ENCODE measurements at regions not wholly inside any gene's neighbourhood (a gene's known extent, or its start where the extent isn't known, plus 50 kb on each side); places are given as distances from the start of the nearest gene placed in this dataset.
"Not testable (repeated sequence)": the region's sequence is repeated elsewhere in the genome, so short reads cannot be mapped to it uniquely, and the experiment has no call there.

GRCh38 chr4:156294577-156294976, 340.9 kb upstream of the CTSO start:
- intact Hi-C loops (cut with DNase I) = loop anchor here (10.0 kb wide), 1 partner anchor 380 kb away; no protein-coding TSS in a partner anchor
- H3K4me3 ChIP-seq = no peak overlapping the region
- H3K27me3 ChIP-seq = no peaks in the 10 kb centered on the region
- H3K9me3 ChIP-seq = no peaks in the 10 kb centered on the region
- no peaks in the 10 kb centered on the region for H3K4me1 ChIP-seq
- no peak for TF ChIP-seq CTCF (IDR thresholded peaks at IDR 0.05)
- no peaks in the 10 kb centered on the region for H3K36me3 ChIP-seq
- no peak overlapping the region for H3K27ac ChIP-seq
- no peak for DNase-seq
- H3K9ac ChIP-seq (ENCODE audit: low read depth in 2 of 2, low read length in 2 of 2) = no peak overlapping the region

DNA sequence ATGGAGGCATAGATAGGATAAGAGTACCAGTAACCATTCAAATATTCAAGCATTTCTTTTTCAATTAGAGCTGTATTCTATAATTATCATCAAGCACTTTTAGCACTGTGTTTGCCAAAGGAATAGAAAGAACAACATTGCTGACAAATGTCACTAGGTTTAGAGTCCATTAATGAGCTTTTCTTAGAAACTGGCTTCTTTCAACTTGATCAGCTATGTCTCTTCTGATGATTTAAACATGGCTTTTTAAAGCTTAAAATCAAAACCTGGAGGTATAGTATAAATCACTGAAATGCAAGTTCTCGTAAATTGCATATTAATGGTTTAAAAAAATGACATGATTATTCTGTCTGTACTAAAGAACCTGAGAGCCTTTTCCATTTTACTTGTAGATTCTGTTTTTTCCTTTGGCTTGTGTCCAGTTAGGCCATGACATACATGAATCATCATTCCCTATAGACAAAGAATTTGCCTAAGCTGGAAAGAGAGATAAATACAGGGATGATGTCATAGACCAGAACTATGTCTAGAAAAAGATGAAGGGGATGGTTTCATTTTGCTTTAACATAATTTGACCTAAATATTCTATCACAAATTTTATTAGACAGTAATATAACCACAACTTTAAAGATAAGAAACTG, 340.1 kb upstream of the CTSO start:
- Histone ChIP-seq H3K4me1 (no peaks in the 10 kb centered on the region), H3K9ac (ENCODE audit: low read depth in 2 of 2, low read length in 2 of 2) (no peak overlapping the region), H3K36me3 (no peaks in the 10 kb centered on the region), H3K27ac (no peak overlapping the region), H3K9me3 (no peaks in the 10 kb centered on the region), H3K27me3 (no peaks in the 10 kb centered on the region), H3K4me3 (no peak overlapping the region)
- no peak for TF ChIP-seq CTCF (IDR thresholded peaks at IDR 0.05)
- DNase-seq = no peak
- intact Hi-C loops (cut with DNase I) = loop anchor here (10.0 kb wide), 1 partner anchor 381 kb away; no protein-coding TSS in a partner anchor

- TF ChIP-seq CTCF (IDR thresholded peaks at IDR 0.05) = no peak
- Histone ChIP-seq H3K9me3 (no peaks in the 10 kb centered on the region), H3K36me3 (no peaks in the 10 kb centered on the region), H3K4me1 (no peaks in the 10 kb centered on the region), H3K9ac (ENCODE audit: low read depth in 2 of 2, low read length in 2 of 2) (no peak overlapping the region), H3K27me3 (no peaks in the 10 kb centered on the region), H3K27ac (no peak overlapping the region), H3K4me3 (no peak overlapping the region)
- intact Hi-C loops (cut with DNase I) = loop anchor here (10.0 kb wide), 1 partner anchor 383 kb away; no protein-coding TSS in a partner anchor
- no peak for DNase-seq
Measured at GRCh38 chr4:156291317-156291716, 337.7 kb upstream of the CTSO start.

DNA sequence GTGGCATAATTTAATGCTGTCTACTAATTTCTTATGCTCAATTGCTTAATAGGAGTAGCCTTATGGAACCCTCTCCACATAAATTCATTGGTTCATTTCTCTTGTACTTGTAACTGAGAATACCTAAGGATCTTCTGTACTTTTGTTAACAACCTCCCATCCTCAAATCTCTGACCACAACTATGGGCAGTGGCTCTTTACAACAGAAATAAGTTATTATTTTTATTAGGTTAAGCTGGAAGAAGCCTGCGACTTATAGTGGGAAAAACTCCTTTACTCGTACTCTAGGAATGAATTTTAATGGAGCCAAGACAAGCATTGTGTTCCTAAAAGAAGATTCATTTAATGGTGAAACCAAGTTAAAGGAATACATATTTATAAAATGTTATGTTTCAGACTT, 337.1 kb upstream of the CTSO start:
- Histone ChIP-seq H3K9me3 (no peaks in the 10 kb centered on the region), H3K27ac (no peak overlapping the region), H3K4me3 (no peak overlapping the region), H3K9ac (ENCODE audit: low read depth in 2 of 2, low read length in 2 of 2) (no peak overlapping the region), H3K36me3 (no peaks in the 10 kb centered on the region), H3K4me1 (no peaks in the 10 kb centered on the region), H3K27me3 (no peaks in the 10 kb centered on the region)
- intact Hi-C loops (cut with DNase I) = loop anchor here (10.0 kb wide), 1 partner anchor 384 kb away; no protein-coding TSS in a partner anchor
- no peak for DNase-seq
- TF ChIP-seq CTCF (IDR thresholded peaks at IDR 0.05) = no peak

DNA sequence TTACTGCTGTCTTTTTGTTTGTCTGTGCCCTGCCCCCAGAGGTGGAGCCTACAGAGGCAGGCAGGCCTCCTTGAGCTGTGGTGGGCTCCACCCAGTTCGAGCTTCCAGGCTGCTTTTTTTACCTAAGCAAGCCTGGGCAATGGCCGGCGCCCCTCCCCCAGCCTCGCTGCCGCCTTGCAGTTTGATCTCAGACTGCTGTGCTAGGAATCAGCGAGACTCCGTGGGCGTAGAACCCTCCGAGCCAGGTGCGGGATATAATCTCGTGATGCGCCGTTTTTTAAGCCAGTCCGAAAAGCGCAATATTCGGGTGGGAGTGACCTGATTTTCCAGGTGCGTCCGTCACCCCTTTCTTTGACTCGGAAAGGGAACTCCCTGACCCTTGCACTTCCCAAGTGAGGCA, 336.4 kb upstream of the CTSO start:
- not testable (repeated sequence) for H3K27ac ChIP-seq; DNase-seq; H3K4me1 ChIP-seq; H3K9ac ChIP-seq (ENCODE audit: low read depth in 2 of 2, low read length in 2 of 2); H3K27me3 ChIP-seq; H3K9me3 ChIP-seq; H3K4me3 ChIP-seq; H3K36me3 ChIP-seq
- intact Hi-C loops (cut with DNase I) = loop anchor here (10.0 kb wide), 1 partner anchor 385 kb away; no protein-coding TSS in a partner anchor

DNA sequence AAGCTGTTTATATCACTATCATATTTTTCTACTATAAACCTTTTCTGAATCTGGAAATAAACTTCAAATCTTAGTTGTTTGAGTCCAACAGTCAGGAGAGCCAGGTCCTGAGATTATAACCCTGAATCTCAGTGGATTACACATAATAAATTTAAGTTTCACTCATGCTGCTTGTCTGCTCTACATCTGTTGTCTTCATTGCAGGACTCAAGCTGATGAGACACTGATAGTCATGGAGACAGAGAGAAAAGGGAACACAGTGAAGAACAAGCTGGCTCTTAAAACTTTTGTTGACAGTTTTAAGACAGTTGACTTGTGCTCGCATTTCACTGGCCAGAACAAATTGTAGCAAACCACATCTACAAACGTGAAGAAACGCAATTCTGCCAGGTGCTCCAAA, 327.0 kb upstream of the CTSO start:
- intact Hi-C loops (cut with DNase I) = no loop called here
- no peak for TF ChIP-seq CTCF (IDR thresholded peaks at IDR 0.05)
- H3K27ac ChIP-seq = no peak overlapping the region
- no peak for DNase-seq
- no peak overlapping the region for H3K4me3 ChIP-seq
- H3K27me3 ChIP-seq = no peaks in the 10 kb centered on the region
- H3K36me3 ChIP-seq = no peaks in the 10 kb centered on the region
- no peak overlapping the region for H3K9ac ChIP-seq (ENCODE audit: low read depth in 2 of 2, low read length in 2 of 2)
- no peaks in the 10 kb centered on the region for H3K4me1 ChIP-seq
- H3K9me3 ChIP-seq = no peaks in the 10 kb centered on the region
